Adrenal gland (tissue), 5 donors: ENCODE measurements at regions not wholly inside any gene's neighbourhood (a gene's known extent, or its start where the extent isn't known, plus 50 kb on each side); places are given as distances from the start of the nearest gene placed in this dataset.

Experiments
- POLR2A ChIP-seq, 2 donors: fragments of 450-650 bp; IDR thresholded peaks; one replicate each; pipeline ENCODE4 v1.6.1; 2017; ENCODE audit warnings: antibody characterized with exemption in 2 of 2, mild to moderate bottlenecking in 2 of 2, moderate library complexity in 1 of 2
- TF ChIP-seq, protein P1 (sequence below), 6 experiments: fragments of 450-650 bp in 4 of 6; fragments of 200-600 bp in 2 of 6; sonication (generic) in 1 of 6; IDR thresholded peaks; 1 replicate in 5 of 6; 2 replicates in 1 of 6; pipeline versions ENCODE4 v1.5.1 to v1.8.0; 2016 to 2021; ENCODE audit warnings: antibody characterized with exemption in 6 of 6, mild to moderate bottlenecking in 2 of 6, moderate library complexity in 1 of 6
- donor health status: DM: no; HTN: no; CAD: no.

DNA sequence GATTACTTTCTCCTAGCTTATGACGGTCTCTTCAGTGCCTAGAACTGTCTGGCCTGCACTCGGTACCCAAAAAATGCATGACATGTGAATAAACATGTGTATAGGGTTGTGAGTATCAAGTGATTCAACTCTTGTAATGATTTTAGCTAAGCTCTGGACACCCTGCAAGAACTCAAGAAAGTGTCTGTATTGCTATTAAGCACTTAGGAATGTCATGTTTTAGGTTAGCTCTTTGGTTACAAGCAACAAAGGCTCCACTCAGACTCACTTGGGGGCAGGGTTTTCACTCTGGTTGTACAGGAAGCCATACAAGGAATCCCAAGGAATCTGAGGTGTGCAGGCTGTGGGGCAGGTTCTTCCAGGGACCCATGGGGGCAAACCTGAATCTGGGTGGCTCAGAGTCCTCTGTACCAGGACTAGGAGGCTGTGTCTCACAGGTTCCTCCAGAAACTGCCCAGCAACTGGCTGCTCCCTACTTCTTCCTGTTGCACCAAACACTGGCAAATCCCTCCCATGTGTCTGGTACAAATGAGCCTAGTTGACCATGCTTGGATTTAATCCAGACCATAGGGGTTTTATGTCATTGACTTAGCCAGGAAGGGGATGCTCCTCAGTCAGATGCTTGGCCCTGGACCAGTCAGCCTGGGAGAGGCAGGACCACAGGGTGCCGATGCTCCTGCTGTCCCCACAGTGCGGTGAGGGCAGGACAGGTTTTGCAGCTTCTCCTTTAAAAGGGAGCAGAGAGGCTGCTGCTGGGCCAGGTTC is 77.9 kb upstream of the CDH4 start:
- TF ChIP-seq, protein P1, sequence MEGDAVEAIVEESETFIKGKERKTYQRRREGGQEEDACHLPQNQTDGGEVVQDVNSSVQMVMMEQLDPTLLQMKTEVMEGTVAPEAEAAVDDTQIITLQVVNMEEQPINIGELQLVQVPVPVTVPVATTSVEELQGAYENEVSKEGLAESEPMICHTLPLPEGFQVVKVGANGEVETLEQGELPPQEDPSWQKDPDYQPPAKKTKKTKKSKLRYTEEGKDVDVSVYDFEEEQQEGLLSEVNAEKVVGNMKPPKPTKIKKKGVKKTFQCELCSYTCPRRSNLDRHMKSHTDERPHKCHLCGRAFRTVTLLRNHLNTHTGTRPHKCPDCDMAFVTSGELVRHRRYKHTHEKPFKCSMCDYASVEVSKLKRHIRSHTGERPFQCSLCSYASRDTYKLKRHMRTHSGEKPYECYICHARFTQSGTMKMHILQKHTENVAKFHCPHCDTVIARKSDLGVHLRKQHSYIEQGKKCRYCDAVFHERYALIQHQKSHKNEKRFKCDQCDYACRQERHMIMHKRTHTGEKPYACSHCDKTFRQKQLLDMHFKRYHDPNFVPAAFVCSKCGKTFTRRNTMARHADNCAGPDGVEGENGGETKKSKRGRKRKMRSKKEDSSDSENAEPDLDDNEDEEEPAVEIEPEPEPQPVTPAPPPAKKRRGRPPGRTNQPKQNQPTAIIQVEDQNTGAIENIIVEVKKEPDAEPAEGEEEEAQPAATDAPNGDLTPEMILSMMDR (IDR thresholded peaks at IDR 0.05) = no peak
- no peak for TF ChIP-seq POLR2A (IDR thresholded peaks at IDR 0.05)
